Panc1 (cell line): ENCODE measurements at regions not wholly inside any gene's neighbourhood (a gene's known extent, or its start where the extent isn't known, plus 50 kb on each side); places are given as distances from the start of the nearest gene placed in this dataset.

ENCODE experiments used
- CTCF ChIP-seq: fragments of 450-650 bp; IDR thresholded peaks from 2 replicates; pipeline ENCODE4 v1.5.1; 2017; ENCODE audit warnings: mild to moderate bottlenecking
- POLR2AphosphoS5 ChIP-seq: IDR thresholded peaks from 2 replicates; pipeline ENCODE4 v1.6.1; 2012; ENCODE audit warnings: mild to moderate bottlenecking, low read depth, low read length, moderate library complexity
- SIN3A ChIP-seq: IDR thresholded peaks from 2 replicates; pipeline ENCODE4 v1.6.1; 2012; ENCODE audit warnings: low read depth, mild to moderate bottlenecking, low read length, moderate library complexity, borderline replicate concordance; ENCODE audit not compliant: insufficient read depth

- TF ChIP-seq SIN3A = no peak
- no peak for TF ChIP-seq CTCF
- TF ChIP-seq POLR2AphosphoS5 = no peak
Observed at GRCh38 chr6:61134028-61134427, 1152.0 kb downstream of the KHDRBS2 start.
